ENCODE measurements at regions not wholly inside any gene's neighbourhood (a gene's known extent, or its start where the extent isn't known, plus 50 kb on each side); places are given as distances from the start of the nearest gene placed in this dataset.

DNA sequence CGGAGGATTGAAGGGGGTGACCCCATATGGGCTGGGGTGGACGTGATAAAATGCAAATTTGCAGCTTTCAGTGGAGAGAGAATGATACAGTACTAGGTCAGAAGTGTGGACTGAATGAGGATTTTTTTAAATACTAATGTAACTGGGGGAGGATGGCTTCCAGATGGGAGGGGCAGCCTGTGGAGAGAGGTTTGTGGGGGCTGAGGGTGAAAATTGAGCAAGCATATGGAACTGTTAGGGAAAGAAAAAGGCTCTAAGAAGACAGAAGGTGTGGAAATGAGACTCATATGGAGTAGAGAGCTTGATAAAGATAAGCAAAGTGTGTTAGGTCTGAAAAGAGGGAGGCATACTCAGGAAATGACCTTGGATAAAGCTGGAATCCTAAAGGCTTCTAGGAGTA lies 926.4 kb downstream of the IGSF11 start:
- ATAC-seq, result no peak
- TF ChIP-seq, protein P1, sequence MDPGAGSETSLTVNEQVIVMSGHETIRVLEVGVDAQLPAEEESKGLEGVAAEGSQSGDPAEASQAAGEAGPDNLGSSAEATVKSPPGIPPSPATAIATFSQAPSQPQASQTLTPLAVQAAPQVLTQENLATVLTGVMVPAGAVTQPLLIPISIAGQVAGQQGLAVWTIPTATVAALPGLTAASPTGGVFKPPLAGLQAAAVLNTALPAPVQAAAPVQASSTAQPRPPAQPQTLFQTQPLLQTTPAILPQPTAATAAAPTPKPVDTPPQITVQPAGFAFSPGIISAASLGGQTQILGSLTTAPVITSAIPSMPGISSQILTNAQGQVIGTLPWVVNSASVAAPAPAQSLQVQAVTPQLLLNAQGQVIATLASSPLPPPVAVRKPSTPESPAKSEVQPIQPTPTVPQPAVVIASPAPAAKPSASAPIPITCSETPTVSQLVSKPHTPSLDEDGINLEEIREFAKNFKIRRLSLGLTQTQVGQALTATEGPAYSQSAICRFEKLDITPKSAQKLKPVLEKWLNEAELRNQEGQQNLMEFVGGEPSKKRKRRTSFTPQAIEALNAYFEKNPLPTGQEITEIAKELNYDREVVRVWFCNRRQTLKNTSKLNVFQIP (CRISPR knock-in tag; IDR thresholded peaks at IDR 0.05; ENCODE audit: borderline replicate concordance, low read depth), result no peak
- no peak for TF ChIP-seq ZNF8 (CRISPR knock-in tag; IDR thresholded peaks at IDR 0.05)
- TF ChIP-seq, protein P2, sequence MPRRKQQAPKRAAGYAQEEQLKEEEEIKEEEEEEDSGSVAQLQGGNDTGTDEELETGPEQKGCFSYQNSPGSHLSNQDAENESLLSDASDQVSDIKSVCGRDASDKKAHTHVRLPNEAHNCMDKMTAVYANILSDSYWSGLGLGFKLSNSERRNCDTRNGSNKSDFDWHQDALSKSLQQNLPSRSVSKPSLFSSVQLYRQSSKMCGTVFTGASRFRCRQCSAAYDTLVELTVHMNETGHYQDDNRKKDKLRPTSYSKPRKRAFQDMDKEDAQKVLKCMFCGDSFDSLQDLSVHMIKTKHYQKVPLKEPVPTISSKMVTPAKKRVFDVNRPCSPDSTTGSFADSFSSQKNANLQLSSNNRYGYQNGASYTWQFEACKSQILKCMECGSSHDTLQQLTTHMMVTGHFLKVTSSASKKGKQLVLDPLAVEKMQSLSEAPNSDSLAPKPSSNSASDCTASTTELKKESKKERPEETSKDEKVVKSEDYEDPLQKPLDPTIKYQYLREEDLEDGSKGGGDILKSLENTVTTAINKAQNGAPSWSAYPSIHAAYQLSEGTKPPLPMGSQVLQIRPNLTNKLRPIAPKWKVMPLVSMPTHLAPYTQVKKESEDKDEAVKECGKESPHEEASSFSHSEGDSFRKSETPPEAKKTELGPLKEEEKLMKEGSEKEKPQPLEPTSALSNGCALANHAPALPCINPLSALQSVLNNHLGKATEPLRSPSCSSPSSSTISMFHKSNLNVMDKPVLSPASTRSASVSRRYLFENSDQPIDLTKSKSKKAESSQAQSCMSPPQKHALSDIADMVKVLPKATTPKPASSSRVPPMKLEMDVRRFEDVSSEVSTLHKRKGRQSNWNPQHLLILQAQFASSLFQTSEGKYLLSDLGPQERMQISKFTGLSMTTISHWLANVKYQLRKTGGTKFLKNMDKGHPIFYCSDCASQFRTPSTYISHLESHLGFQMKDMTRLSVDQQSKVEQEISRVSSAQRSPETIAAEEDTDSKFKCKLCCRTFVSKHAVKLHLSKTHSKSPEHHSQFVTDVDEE (CRISPR knock-in tag; IDR thresholded peaks at IDR 0.05), result no peak
- no peak for TF ChIP-seq OSR1 (CRISPR knock-in tag; IDR thresholded peaks at IDR 0.05)
- TF ChIP-seq, protein P3, sequence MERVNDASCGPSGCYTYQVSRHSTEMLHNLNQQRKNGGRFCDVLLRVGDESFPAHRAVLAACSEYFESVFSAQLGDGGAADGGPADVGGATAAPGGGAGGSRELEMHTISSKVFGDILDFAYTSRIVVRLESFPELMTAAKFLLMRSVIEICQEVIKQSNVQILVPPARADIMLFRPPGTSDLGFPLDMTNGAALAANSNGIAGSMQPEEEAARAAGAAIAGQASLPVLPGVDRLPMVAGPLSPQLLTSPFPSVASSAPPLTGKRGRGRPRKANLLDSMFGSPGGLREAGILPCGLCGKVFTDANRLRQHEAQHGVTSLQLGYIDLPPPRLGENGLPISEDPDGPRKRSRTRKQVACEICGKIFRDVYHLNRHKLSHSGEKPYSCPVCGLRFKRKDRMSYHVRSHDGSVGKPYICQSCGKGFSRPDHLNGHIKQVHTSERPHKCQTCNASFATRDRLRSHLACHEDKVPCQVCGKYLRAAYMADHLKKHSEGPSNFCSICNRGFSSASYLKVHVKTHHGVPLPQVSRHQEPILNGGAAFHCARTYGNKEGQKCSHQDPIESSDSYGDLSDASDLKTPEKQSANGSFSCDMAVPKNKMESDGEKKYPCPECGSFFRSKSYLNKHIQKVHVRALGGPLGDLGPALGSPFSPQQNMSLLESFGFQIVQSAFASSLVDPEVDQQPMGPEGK (CRISPR knock-in tag; IDR thresholded peaks at IDR 0.05; ENCODE audit: borderline replicate concordance), result no peak
- TF ChIP-seq, protein P4, sequence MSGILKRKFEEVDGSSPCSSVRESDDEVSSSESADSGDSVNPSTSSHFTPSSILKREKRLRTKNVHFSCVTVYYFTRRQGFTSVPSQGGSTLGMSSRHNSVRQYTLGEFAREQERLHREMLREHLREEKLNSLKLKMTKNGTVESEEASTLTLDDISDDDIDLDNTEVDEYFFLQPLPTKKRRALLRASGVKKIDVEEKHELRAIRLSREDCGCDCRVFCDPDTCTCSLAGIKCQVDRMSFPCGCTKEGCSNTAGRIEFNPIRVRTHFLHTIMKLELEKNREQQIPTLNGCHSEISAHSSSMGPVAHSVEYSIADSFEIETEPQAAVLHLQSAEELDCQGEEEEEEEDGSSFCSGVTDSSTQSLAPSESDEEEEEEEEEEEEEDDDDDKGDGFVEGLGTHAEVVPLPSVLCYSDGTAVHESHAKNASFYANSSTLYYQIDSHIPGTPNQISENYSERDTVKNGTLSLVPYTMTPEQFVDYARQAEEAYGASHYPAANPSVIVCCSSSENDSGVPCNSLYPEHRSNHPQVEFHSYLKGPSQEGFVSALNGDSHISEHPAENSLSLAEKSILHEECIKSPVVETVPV (CRISPR knock-in tag; IDR thresholded peaks at IDR 0.05), result no peak
- no peak for TF ChIP-seq GLIS3 (CRISPR knock-in tag; IDR thresholded peaks at IDR 0.05)
- no peak for TF ChIP-seq CSDC2 (CRISPR knock-in tag; IDR thresholded peaks at IDR 0.05)
- no peak for TF ChIP-seq ZNF565 (CRISPR knock-in tag; conservative IDR thresholded peaks at IDR 0.05; ENCODE audit: low read depth)
- no peak for TF ChIP-seq TCF4 (CRISPR knock-in tag; IDR thresholded peaks at IDR 0.05; ENCODE audit: borderline replicate concordance)
- no peak for TF ChIP-seq SNAI2 (CRISPR knock-in tag; IDR thresholded peaks at IDR 0.05)
- TF ChIP-seq ZNF70 (CRISPR knock-in tag; IDR thresholded peaks at IDR 0.05), result no peak
- no peak for TF ChIP-seq PPARA (CRISPR knock-in tag; IDR thresholded peaks at IDR 0.05; ENCODE audit: borderline replicate concordance)
- TF ChIP-seq ZFP30 (CRISPR knock-in tag; IDR thresholded peaks at IDR 0.05), result no peak
- TF ChIP-seq BACH2 (CRISPR knock-in tag; IDR thresholded peaks at IDR 0.05; ENCODE audit: borderline replicate concordance), result no peak

DNA sequence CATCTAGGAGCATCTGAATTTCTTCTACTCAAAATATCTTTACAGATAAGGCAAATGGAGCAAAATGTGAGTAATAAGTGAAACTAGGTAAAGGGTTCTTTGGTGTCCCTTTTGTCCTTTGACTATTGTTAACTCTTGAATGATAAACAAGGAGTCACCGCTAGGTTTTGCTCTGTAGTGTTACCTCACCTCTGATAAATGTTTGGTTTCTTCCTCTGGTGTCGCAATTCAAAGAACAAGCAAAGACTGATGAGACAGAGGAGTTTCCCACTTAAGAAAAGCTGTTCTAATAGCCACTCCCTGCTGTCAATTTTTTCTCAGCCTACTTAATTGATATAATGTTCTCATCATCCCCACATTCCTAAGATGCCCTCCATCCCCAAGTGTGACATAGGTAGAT lies 925.9 kb downstream of the IGSF11 start:
- no peak for ATAC-seq

More for the DNA sequence above, 925.9 kb downstream of the IGSF11 start:
- TF ChIP-seq SNAI2 (CRISPR knock-in tag; IDR thresholded peaks at IDR 0.05) (no peak), ISL1 (CRISPR knock-in tag; IDR thresholded peaks at IDR 0.05) (no peak), RARB (CRISPR knock-in tag; IDR thresholded peaks at IDR 0.05) (no peak), ZNF565 (CRISPR knock-in tag; conservative IDR thresholded peaks at IDR 0.05; ENCODE audit: low read depth) (no peak), ZNF70 (CRISPR knock-in tag; IDR thresholded peaks at IDR 0.05) (no peak), BACH2 (CRISPR knock-in tag; IDR thresholded peaks at IDR 0.05; ENCODE audit: borderline replicate concordance) (no peak), GLIS3 (CRISPR knock-in tag; IDR thresholded peaks at IDR 0.05) (no peak), CSDC2 (CRISPR knock-in tag; IDR thresholded peaks at IDR 0.05) (no peak), ARNTL (CRISPR knock-in tag; IDR thresholded peaks at IDR 0.05; ENCODE audit: borderline replicate concordance, low read depth) (no peak), ZC3H10 (CRISPR knock-in tag; IDR thresholded peaks at IDR 0.05) (no peak), ESRRG (CRISPR knock-in tag; IDR thresholded peaks at IDR 0.05) (no peak), ZNF8 (CRISPR knock-in tag; IDR thresholded peaks at IDR 0.05) (no peak), ZFP30 (CRISPR knock-in tag; IDR thresholded peaks at IDR 0.05) (no peak), TCF4 (CRISPR knock-in tag; IDR thresholded peaks at IDR 0.05; ENCODE audit: borderline replicate concordance) (no peak)
- TF ChIP-seq, protein P3 (CRISPR knock-in tag; IDR thresholded peaks at IDR 0.05; ENCODE audit: borderline replicate concordance), result no peak
- TF ChIP-seq, protein P1 (CRISPR knock-in tag; IDR thresholded peaks at IDR 0.05; ENCODE audit: borderline replicate concordance, low read depth), result no peak
- TF ChIP-seq, protein P2 (CRISPR knock-in tag; IDR thresholded peaks at IDR 0.05), result no peak
- TF ChIP-seq, protein P5, sequence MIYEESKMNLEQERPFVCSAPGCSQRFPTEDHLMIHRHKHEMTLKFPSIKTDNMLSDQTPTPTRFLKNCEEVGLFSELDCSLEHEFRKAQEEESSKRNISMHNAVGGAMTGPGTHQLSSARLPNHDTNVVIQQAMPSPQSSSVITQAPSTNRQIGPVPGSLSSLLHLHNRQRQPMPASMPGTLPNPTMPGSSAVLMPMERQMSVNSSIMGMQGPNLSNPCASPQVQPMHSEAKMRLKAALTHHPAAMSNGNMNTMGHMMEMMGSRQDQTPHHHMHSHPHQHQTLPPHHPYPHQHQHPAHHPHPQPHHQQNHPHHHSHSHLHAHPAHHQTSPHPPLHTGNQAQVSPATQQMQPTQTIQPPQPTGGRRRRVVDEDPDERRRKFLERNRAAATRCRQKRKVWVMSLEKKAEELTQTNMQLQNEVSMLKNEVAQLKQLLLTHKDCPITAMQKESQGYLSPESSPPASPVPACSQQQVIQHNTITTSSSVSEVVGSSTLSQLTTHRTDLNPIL (CRISPR knock-in tag; IDR thresholded peaks at IDR 0.05; ENCODE audit: low read depth), result no peak

Data from SK-N-SH treated with all-trans-retinoic acid at 6 μM for 48 hours (cell line).